Colon (tissue), 2 donors: ENCODE measurements at regions not wholly inside any gene's neighbourhood (a gene's known extent, or its start where the extent isn't known, plus 50 kb on each side); places are given as distances from the start of the nearest gene placed in this dataset.
"Not testable (repeated sequence)": the region's sequence is repeated elsewhere in the genome, so short reads cannot be mapped to it uniquely, and the experiment has no call there.

Source experiments
- FAIRE-seq: peaks from 2 replicates; lab custom pipeline; 2012; peaks lifted over from hg19 to GRCh38; lab: Jason Lieb, UNC
- donor health status: control.
- donor health status: control.

- FAIRE-seq: no peak
Measured at GRCh38 chr7:65453341-65454030, 79.8 kb downstream of the ZNF92 start.

DNA sequence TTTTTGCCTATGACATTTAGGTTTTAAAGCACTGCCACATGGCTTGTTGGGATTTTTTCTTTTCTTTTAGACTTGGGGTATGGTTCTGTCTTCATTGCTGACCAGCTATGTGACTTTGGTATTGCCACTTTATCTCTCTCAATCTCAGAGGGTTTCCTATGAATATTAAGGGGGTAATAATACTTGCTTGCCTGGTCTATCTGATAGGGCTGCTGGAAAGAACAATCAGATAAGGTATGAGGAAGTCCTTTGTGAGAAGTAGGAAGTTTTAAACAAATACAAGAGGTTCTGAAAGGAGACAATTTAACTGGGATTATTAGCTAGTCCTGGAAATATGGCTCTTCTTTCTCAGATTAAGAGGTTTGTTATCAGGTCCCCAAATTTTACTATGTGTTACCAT, 80.8 kb downstream of the ZNF92 start:
- FAIRE-seq: no peak

DNA sequence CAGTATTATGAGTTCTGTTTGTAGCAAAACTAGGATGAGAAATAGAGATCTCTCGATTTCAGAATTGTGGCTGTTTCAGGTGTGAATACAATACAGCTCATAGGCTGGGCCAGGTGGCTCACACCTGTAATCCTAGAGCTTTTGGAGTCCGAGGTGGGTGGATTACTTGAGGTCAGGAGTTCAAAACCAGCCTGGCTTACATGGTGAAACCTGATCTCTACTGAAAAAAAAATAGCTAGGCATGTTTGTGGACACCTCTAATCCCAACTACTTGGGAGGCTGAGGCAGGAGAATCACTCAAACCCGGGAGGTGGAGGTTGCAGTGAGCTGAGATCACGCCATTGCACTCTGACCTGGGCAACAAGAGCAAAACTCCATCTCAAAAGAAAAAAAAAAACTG, 81.4 kb downstream of the ZNF92 start:
- FAIRE-seq: not testable (repeated sequence)

- no peak for FAIRE-seq
Measured at GRCh38 chr7:65457705-65458104, 84.0 kb downstream of the ZNF92 start.

DNA sequence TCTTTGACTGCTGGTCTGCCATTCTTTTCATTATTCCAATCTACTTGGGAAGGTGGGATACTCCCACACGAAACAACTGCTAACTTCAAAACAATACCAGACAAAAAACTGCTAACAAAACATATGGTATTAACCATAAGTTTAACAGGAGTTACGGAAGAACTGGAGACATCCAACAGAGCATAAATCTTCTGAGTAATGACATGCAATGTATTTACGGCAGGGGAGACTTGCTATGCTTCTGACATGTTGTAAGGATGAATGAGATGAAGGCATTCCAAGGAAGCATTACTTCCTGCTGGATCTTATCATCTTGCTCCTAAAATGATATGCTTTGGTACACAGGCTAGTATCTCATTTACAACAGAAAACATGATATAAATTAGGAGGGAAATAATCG, 85.8 kb downstream of the ZNF92 start:
- FAIRE-seq: no peak

DNA sequence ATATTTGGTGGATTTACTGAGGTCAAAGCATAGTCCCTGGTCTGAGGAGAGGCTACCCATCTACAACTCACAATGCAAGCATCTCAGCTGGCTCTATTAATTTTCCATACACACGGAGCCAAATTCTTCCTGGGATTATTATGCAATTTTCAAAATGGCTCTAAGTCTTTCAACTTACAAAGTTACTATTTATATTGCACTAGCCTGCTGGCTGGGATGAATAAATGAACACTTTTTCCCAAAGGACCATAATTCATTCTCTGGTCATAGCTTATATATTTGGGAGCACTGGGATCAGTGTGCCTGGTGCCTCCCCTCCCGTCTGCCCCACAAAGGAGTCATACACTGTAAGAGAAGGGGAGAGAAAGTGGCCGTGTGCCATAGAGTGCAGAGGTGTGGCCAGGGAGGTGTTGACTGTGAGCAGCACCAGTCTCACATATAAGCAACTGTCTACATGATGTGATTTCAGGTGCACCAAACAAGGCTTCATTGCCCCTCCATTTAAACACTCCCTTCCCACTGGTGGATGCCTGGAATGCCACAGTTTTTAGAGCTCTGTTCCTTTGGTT, 88.6 kb downstream of the ZNF92 start:
- no peak for FAIRE-seq

DNA sequence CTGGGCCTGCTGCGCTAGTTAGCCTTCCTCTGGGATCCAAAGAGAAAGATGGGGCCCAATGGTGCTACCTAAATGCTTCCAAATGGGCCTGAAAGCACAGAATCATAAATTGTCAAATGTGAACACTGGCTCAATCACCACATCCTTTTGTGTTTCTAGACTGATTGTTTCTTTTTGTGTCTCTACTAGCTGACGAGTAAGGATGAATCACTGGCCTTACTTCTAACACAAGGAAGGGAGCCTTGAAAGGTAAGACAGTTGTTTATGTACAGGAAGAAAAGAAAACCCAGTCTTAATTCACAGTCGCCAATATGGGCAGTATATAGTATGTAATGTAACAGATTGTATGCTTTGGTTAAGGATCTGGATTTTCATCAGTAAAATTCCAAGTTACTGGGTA, 89.5 kb downstream of the ZNF92 start:
- no peak for FAIRE-seq

GRCh38 chr7:65469919-65470558, 96.4 kb downstream of the ZNF92 start:
- not testable (repeated sequence) for FAIRE-seq

DNA sequence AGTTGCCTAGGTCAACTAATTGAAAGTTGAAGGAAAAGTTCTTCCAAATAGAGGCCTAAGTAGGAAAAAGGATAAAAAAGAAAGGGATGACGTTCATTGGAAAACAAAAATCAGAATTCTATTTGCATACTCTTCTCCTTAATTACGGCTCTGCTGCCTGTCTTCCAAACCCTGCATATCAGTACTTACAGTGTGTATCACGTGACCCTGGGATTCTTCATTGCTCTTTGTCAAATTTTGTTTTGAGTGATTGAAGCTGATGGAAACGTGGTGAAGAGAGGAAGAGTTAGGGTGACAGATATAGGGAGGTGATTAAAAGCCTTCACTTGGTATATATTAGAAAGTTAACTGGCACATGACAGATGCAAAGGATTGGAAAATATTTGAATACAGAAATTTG, 97.9 kb downstream of the ZNF92 start:
- no peak for FAIRE-seq

DNA sequence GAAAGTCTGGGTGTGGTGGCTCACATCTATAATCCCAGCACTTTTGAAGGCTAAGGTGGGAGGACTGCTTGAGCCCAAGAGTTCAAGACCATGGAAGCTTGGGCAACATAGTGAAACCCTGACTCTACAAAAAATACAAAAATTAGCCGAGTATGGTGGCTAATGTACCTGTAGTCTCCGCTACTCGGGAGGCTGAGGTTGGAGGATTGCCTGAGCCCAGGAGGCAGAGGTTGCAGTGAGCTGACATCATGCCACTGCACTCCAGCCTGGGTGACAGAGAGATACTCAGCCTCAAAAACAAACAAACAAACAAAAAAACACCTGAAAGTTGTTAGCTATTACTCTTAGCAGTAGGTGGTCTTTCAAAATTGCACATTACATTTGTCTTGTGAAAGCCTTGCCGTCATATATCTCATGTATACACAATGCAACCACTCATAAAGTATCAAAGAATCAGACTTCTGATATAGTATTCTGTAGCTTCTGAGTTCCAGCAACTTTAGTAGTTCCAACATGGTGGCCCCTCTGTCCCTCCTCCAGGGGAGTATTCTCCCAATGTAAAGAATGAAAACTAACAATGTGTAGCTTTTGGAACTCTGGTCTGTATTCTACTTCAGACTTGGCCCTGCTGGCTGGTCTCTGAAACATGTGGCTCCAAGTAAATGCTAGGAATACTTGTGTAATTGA, 101.5 kb downstream of the ZNF92 start:
- no peak for FAIRE-seq

DNA sequence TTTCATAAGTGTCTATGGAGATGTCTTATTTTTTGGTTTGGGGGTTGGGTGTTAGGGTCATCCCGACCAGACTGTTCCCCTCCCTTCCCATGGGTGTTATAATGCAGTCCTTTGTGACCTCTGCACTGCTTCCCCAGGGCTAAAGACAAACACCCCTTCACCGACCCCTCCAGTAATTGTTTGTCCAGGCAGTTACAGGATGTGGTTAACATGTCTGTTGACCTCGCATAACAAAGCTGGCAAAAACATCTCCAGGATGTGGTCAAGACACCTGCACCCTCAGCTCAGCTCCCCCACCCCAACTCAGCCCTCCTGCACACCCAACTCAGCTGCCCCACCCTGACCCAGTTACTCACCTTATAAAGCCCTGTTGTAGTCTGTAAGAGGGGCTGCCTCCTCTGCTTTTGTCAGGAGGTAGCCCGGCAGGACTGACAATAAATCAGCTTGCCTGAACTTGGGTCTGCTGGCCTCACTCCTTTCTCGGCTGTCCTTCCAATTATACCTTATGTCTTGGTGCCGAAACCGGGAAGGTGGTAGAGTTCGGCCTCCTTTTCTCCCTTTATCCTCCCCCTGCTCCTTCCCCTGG, 102.2 kb downstream of the ZNF92 start:
- no peak for FAIRE-seq

GRCh38 chr7:65477326-65477725, 103.7 kb downstream of the ZNF92 start:
- FAIRE-seq: no peak

DNA sequence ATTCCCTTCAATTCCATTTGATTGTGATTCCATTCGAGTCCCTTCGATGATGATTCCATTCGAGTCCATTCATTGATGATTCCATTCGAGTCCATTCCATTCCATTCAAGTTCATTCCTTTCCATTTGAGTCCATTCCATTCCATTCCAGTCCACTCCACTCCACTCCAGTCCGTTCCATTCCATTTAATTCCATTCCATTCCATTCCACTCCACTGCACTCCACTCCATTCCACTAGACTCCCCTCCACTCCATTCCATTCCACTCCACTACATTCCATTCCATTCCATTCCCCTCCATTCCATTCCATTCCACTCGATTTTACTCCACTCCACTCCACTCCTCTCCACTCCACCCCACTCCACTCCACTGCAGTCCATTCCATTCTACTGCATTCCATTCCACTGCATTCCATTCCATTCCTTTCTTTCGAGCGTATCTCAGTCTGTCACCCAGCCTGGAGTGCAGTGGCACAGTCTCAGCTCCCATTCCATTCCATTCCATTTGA, 115.7 kb downstream of the ZNF92 start:
- FAIRE-seq: no peak

- FAIRE-seq: not testable (repeated sequence)
Measured at GRCh38 chr7:65496697-65497096, 123.0 kb downstream of the ZNF92 start.

DNA sequence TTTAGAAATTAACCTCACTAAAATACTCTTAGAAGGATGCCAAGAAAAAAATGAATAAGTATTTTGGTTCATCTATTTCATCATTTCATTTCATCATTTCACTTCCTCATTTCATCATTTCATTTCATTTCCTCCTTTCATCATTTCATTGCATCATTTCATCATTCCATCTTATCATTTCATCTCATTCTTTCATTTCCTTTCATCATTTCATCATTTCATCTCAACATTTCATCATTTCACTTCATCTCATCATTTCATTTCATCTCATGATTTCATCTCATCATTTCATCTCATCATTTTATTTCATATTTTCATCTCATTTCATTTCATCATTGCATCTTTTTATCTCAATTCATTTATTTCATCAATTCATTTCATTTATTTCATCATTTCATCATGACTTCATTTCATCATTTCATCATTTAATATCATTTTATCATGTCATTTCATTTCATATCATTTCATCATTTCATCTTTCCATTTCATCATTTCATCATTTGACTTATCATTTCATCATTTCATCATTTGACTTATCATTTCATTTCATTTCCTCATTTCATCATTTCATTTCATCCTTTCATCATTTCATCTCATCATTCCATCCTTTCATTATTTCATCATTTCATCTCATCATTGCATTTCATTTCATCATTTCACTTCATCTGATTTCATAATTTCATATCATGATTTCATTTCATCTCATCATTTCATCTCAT, 129.9 kb downstream of the ZNF92 start:
- FAIRE-seq: no peak

DNA sequence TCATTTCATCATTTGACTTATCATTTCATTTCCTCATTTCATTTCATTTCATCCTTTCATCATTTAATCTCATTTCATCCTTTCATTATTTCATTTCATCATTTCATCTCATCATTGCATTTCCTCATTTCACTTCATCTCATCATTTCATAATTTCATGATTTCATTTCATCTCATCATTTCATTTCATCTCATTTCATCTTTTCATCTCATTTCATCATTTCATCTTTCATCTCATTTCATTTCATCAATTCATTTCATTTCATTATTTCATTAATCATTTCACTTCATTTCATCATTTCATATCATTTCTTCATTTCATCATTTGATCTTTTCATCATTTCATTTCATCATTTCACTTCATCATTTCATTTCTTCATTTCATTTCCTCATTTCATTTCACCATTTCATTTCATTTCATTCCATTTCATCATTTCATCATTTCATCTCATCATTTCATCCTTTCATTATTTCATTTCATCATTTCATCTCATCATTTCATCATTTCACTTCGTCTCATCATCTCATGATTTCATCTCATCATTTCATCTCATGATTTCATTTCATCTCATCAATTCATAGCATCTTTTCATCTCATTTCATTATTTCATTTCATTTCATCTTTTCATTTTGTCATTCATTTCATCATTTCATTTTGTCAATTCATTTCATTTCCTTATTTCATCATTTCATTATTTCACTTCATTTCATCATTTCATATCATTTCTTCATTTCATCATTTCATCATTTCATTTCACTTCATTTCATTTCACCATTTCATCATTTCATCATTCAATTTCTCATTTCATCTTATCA, 131.1 kb downstream of the ZNF92 start:
- FAIRE-seq: not testable (repeated sequence)

DNA sequence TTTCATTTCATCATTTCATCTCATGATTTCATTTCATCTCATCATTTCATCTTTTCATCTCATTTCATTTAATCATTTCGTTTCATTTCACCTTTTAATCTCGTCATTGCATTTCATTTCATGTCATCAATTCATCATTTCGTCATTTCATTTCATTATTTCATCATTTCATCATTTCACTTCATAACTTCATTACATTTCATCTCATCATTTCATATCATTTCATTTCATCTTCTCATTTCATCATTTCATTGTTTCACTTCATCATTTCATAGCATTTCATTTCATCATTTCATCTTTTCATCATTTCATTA, 131.6 kb downstream of the ZNF92 start:
- FAIRE-seq: not testable (repeated sequence)

- FAIRE-seq: not testable (repeated sequence)
Measured at GRCh38 chr7:65508581-65509367, 135.1 kb downstream of the ZNF92 start.

- FAIRE-seq: no peak
Measured at GRCh38 chr7:65509368-65510186, 135.9 kb downstream of the ZNF92 start.
